ENCODE measurements at regions not wholly inside any gene's neighbourhood (a gene's known extent, or its start where the extent isn't known, plus 50 kb on each side); places are given as distances from the start of the nearest gene placed in this dataset.

DNA sequence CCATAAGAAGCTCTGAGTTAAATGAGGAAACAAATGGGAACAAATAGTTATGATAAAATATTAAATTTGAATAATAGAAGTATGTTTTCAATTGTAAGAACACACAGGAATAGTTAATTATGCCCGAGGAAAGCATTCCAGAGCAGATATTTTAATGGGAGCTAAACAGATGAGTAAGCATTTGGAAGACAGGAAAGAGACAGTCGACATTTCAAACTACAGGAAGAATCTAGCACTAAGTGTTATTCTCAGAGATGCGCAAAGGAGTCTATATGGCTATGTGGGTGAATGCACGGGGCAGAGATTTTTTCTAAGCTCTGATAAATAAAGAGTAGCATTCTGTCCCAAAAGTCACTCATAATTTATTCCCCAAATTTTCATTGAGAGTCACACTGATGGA is 64.5 kb upstream of the SSTR1 start:
- Histone ChIP-seq H3K4me3 (ENCODE audit: insufficient read depth in 1 of 2, low read depth in 1 of 2, low read length in 2 of 2) (peak overlapping the region in 1 of 2 experiments; percentile 40), H3K27ac (ENCODE audit: low read length, poor library complexity, severe bottlenecking) (peak overlapping the region; percentile 65), H2BK12ac (ENCODE audit: low read length in 2 of 2) (no peak overlapping the region), H3K79me1 (replicated peaks; ENCODE audit: low read length, poor library complexity, severe bottlenecking) (no peaks in the 10 kb centered on the region), H2BK120ac (ENCODE audit: low read depth, low read length) (peak overlapping the region; percentile 71), H3K18ac (ENCODE audit: low read depth in 1 of 2, low read length in 2 of 2) (no peak overlapping the region), H3K14ac (ENCODE audit: low read length in 2 of 2) (no peak overlapping the region), H3K36me3 (ENCODE audit: control insufficient read depth in 1 of 2, insufficient read depth in 2 of 2, low read depth in 1 of 2, low read length in 2 of 2) (no peaks in the 10 kb centered on the region), H3K23ac (ENCODE audit: low read length in 2 of 2) (no peak overlapping the region), H4K8ac (ENCODE audit: low read length) (no peak overlapping the region), H2BK5ac (ENCODE audit: low read depth, low read length, poor library complexity, severe bottlenecking) (no peak overlapping the region), H3K4ac (ENCODE audit: low read depth in 1 of 2, low read length in 2 of 2) (no peak overlapping the region), H3K27me3 (ENCODE audit: control insufficient read depth in 1 of 2, insufficient read depth in 1 of 2, low read length in 2 of 2) (no peaks in the 10 kb centered on the region), H2BK15ac (ENCODE audit: low read depth, poor library complexity, severe bottlenecking) (peak overlapping the region; percentile 48), H3K9ac (ENCODE audit: low read length) (peak overlapping the region; percentile 60), H3K9me3 (ENCODE audit: control insufficient read depth, low read length) (no peaks in the 10 kb centered on the region), H3K4me1 (ENCODE audit: control insufficient read depth, insufficient read depth, low read depth, low read length) (peaks cover 1% of the 10 kb centered on the region), H3K4me2 (ENCODE audit: low read length, poor library complexity, severe bottlenecking) (no peak overlapping the region), H2AK5ac (ENCODE audit: low read length, severe bottlenecking) (peak overlapping the region; percentile 91), H2AFZ (ENCODE audit: low read depth, low read length) (no peak overlapping the region), H4K91ac (ENCODE audit: low read length) (no peak overlapping the region)
- WGBS, result 41% methylated on average over 2 of the region's 4 CpGs
- DNase-seq, result peak; percentile 20

GRCh38 chr14:38143659-38144505 is 63.8 kb upstream of the SSTR1 start:
- Histone ChIP-seq H4K8ac (ENCODE audit: low read length) (no peak overlapping the region), H2BK5ac (ENCODE audit: low read depth, low read length, poor library complexity, severe bottlenecking) (no peak overlapping the region), H2BK120ac (ENCODE audit: low read depth, low read length) (no peak overlapping the region), H3K4me1 (ENCODE audit: control insufficient read depth, insufficient read depth, low read depth, low read length) (no peaks in the 10 kb centered on the region), H3K27me3 (ENCODE audit: control insufficient read depth in 1 of 2, insufficient read depth in 1 of 2, low read length in 2 of 2) (no peaks in the 10 kb centered on the region), H4K91ac (ENCODE audit: low read length) (no peak overlapping the region), H3K18ac (ENCODE audit: low read depth in 1 of 2, low read length in 2 of 2) (peak overlapping the region in 1 of 2 experiments; percentile 81), H3K79me1 (replicated peaks; ENCODE audit: low read length, poor library complexity, severe bottlenecking) (no peaks in the 10 kb centered on the region), H3K9ac (ENCODE audit: low read length) (peak overlapping the region; percentile 60), H2BK12ac (ENCODE audit: low read length in 2 of 2) (peak overlapping the region in 1 of 2 experiments; percentile 42), H3K14ac (ENCODE audit: low read length in 2 of 2) (no peak overlapping the region), H2BK15ac (ENCODE audit: low read depth, poor library complexity, severe bottlenecking) (no peak overlapping the region), H2AK5ac (ENCODE audit: low read length, severe bottlenecking) (no peak overlapping the region), H3K23ac (ENCODE audit: low read length in 2 of 2) (no peak overlapping the region), H2AFZ (ENCODE audit: low read depth, low read length) (peak overlapping the region; percentile 61), H3K9me3 (ENCODE audit: control insufficient read depth, low read length) (no peaks in the 10 kb centered on the region), H3K4me3 (ENCODE audit: insufficient read depth in 1 of 2, low read depth in 1 of 2, low read length in 2 of 2) (peak overlapping the region in 1 of 2 experiments; percentile 40), H3K4me2 (ENCODE audit: low read length, poor library complexity, severe bottlenecking) (peak overlapping the region; percentile 27), H3K4ac (ENCODE audit: low read depth in 1 of 2, low read length in 2 of 2) (peak overlapping the region in 1 of 2 experiments; percentile 11), H3K27ac (ENCODE audit: low read length, poor library complexity, severe bottlenecking) (peak overlapping the region; percentile 65), H3K36me3 (ENCODE audit: control insufficient read depth in 1 of 2, insufficient read depth in 2 of 2, low read depth in 1 of 2, low read length in 2 of 2) (no peaks in the 10 kb centered on the region)
- DNase-seq, result peak; percentile 58
- 40% methylated on average over 5 of the region's 6 CpGs for WGBS

- H3K18ac ChIP-seq (ENCODE audit: low read depth in 1 of 2, low read length in 2 of 2), result no peak overlapping the region
- no peak for DNase-seq
- no peak overlapping the region for H3K4ac ChIP-seq (ENCODE audit: low read depth in 1 of 2, low read length in 2 of 2)
- H2BK5ac ChIP-seq (ENCODE audit: low read depth, low read length, poor library complexity, severe bottlenecking), result no peak overlapping the region
- H2BK15ac ChIP-seq (ENCODE audit: low read depth, poor library complexity, severe bottlenecking), result no peak overlapping the region
- H3K4me3 ChIP-seq (ENCODE audit: insufficient read depth in 1 of 2, low read depth in 1 of 2, low read length in 2 of 2), result no peak overlapping the region
- H2AK5ac ChIP-seq (ENCODE audit: low read length, severe bottlenecking), result no peak overlapping the region
- no peaks in the 10 kb centered on the region for H3K4me1 ChIP-seq (ENCODE audit: control insufficient read depth, insufficient read depth, low read depth, low read length)
- no peak overlapping the region for H2BK120ac ChIP-seq (ENCODE audit: low read depth, low read length)
- no peak overlapping the region for H3K4me2 ChIP-seq (ENCODE audit: low read length, poor library complexity, severe bottlenecking)
- no peak overlapping the region for H3K9ac ChIP-seq (ENCODE audit: low read length)
- H3K9me3 ChIP-seq (ENCODE audit: control insufficient read depth, low read length), result no peaks in the 10 kb centered on the region
- H3K23ac ChIP-seq (ENCODE audit: low read length in 2 of 2), result no peak overlapping the region
- H2AFZ ChIP-seq (ENCODE audit: low read depth, low read length), result no peak overlapping the region
- no peak overlapping the region for H3K27ac ChIP-seq (ENCODE audit: low read length, poor library complexity, severe bottlenecking)
- no peaks in the 10 kb centered on the region for H3K36me3 ChIP-seq (ENCODE audit: control insufficient read depth in 1 of 2, insufficient read depth in 2 of 2, low read depth in 1 of 2, low read length in 2 of 2)
- H4K91ac ChIP-seq (ENCODE audit: low read length), result no peak overlapping the region
- no peak overlapping the region for H4K8ac ChIP-seq (ENCODE audit: low read length)
- no peaks in the 10 kb centered on the region for H3K27me3 ChIP-seq (ENCODE audit: control insufficient read depth in 1 of 2, insufficient read depth in 1 of 2, low read length in 2 of 2)
- 93% methylated on average over 2 of the region's 4 CpGs for WGBS
- H3K79me1 ChIP-seq (replicated peaks; ENCODE audit: low read length, poor library complexity, severe bottlenecking), result no peaks in the 10 kb centered on the region
- H2BK12ac ChIP-seq (ENCODE audit: low read length in 2 of 2), result no peak overlapping the region
- H3K14ac ChIP-seq (ENCODE audit: low read length in 2 of 2), result no peak overlapping the region
These were observed 62.6 kb upstream of the SSTR1 start for GRCh38 chr14:38145142-38145541.

DNA sequence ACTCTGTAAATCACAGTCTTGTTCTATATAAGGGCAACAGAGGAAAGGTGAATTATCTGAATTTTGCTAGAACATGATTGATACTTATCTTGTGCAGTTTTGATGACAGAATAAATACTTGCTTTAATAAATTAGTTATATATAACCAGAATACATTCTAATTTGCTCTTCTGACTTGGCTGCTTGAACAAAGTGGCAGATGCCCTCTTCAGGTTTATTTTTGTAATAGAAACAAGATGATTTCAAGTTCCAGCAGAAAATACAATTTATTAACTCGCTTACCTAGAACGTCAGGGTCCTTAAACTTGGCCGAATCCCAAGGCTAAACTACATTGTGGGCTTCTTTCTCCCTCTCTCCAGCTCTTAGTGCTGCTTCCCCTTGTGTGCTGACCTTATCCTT is 57.6 kb upstream of the SSTR1 start:
- no peak overlapping the region for H4K8ac ChIP-seq (ENCODE audit: low read length)
- H2BK120ac ChIP-seq (ENCODE audit: low read depth, low read length), result no peak overlapping the region
- DNase-seq, result no peak
- no peaks in the 10 kb centered on the region for H3K4me1 ChIP-seq (ENCODE audit: control insufficient read depth, insufficient read depth, low read depth, low read length)
- H2AFZ ChIP-seq (ENCODE audit: low read depth, low read length), result no peak overlapping the region
- no peak overlapping the region for H3K4me3 ChIP-seq (ENCODE audit: insufficient read depth in 1 of 2, low read depth in 1 of 2, low read length in 2 of 2)
- no peaks in the 10 kb centered on the region for H3K36me3 ChIP-seq (ENCODE audit: control insufficient read depth in 1 of 2, insufficient read depth in 2 of 2, low read depth in 1 of 2, low read length in 2 of 2)
- no peak overlapping the region for H3K4ac ChIP-seq (ENCODE audit: low read depth in 1 of 2, low read length in 2 of 2)
- H3K4me2 ChIP-seq (ENCODE audit: low read length, poor library complexity, severe bottlenecking), result no peak overlapping the region
- no peak overlapping the region for H3K23ac ChIP-seq (ENCODE audit: low read length in 2 of 2)
- H3K27ac ChIP-seq (ENCODE audit: low read length, poor library complexity, severe bottlenecking), result no peak overlapping the region
- H2AK5ac ChIP-seq (ENCODE audit: low read length, severe bottlenecking), result no peak overlapping the region
- H3K27me3 ChIP-seq (ENCODE audit: control insufficient read depth in 1 of 2, insufficient read depth in 1 of 2, low read length in 2 of 2), result no peaks in the 10 kb centered on the region
- H3K14ac ChIP-seq (ENCODE audit: low read length in 2 of 2), result no peak overlapping the region
- no peak overlapping the region for H4K91ac ChIP-seq (ENCODE audit: low read length)
- no peak overlapping the region for H2BK12ac ChIP-seq (ENCODE audit: low read length in 2 of 2)
- no peak overlapping the region for H3K9ac ChIP-seq (ENCODE audit: low read length)
- 87% methylated on average over 3 of the region's 3 CpGs for WGBS
- no peak overlapping the region for H2BK5ac ChIP-seq (ENCODE audit: low read depth, low read length, poor library complexity, severe bottlenecking)
- no peaks in the 10 kb centered on the region for H3K9me3 ChIP-seq (ENCODE audit: control insufficient read depth, low read length)
- no peak overlapping the region for H3K18ac ChIP-seq (ENCODE audit: low read depth in 1 of 2, low read length in 2 of 2)
- H3K79me1 ChIP-seq (replicated peaks; ENCODE audit: low read length, poor library complexity, severe bottlenecking), result no peaks in the 10 kb centered on the region
- H2BK15ac ChIP-seq (ENCODE audit: low read depth, poor library complexity, severe bottlenecking), result no peak overlapping the region

Measured in mesenchymal stem cell (in vitro differentiated cells and primary cell).